Activated T-cell treated with anti-CD3 and anti-CD28 coated beads, Interleukin-2, amount 50 U/mL, for 48 hours (primary cell): ENCODE measurements at regions not wholly inside any gene's neighbourhood (a gene's known extent, or its start where the extent isn't known, plus 50 kb on each side); places are given as distances from the start of the nearest gene placed in this dataset.
"Not testable (repeated sequence)": the region's sequence is repeated elsewhere in the genome, so short reads cannot be mapped to it uniquely, and the experiment has no call there.

ENCODE experiments used
- DNase-seq, 2 experiments: peaks; one replicate each; pipeline ENCODE4 v3.0.0-alpha.2; 2020

DNA sequence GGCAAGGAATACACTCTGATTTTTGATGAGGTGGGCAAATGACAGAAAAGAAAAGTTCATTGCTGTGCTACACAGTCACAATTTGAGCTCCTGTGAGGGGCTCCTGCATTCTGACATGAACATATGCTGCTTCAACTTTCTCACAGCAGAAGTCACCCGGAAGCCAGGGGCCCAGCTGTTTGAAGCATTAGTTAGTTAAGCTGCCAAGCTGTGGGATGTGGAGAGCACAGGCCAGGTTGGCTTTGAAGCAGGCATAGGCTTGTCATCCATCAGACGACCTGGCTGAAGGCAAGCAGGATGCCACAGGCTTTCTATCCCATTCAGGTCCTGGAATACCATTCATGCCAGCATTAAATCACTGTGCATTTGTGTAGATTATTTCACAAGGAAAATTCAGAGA, 63.1 kb downstream of the MTNR1B start:
- DNase-seq, result no peak

DNA sequence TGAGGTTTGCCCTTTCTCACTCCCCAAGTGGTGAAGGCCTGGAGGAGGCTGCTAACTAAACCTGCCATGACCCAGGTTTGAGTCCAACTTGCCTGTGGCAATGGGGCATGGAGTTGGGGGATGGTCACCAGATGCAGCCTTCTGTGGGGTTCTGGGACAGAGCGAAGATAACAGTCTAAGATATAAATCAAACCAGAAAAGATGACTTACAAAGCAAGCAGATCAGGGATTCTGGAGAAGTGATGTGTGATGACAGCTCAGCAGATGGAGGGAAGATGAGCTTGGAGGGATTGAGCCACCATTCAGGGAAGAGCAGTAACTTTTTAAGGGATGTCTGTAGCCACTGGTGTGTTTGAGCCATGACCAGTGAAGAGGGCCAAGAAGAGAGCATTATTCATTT, 63.6 kb downstream of the MTNR1B start:
- no peak for DNase-seq

DNA sequence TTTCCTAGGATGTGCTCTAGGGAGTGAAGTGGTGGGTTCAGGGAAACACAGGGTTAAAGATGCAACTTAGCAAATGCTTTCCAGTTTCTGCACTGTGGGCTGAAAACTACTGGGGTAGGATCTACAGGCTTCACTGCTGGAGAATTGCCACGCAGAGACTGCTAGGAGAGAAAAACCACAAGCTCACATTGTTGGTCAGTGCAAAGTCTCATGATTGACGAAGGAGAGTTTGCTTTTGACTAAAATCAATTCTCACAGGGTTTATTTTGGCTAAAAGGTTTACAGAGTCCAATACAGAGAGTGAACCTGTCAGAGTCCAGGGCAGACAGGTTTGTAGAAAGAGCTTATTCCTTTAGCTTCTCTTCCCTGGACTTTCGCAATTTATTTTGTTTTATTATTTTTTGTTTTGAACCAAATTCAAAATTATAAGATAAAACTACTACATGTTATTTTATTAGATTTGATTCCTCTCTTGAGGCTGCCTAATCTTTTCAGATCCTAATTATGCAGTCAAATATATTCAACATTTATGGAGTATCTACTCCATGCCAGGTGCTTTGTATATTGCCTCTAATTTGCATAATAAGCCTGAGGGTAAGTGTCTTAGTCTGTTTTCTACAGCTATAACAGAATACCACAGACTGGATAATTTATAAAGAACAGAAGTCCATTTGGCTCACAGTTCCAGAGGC, 64.7 kb downstream of the MTNR1B start:
- no peak for DNase-seq

DNA sequence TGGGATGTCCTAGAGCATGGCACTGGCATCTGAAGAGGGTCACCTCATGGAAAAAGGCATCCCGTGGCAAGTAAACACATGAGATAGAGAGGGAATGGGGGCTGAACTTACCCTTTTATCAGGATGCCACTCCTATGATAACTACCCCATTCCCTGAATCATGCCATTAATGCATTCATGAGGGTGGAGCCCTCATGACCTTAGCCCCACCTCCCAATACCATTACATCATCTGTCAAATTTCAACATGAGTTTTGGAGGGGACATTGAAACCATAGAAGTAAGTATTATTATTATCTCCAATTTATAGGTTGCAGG, 65.2 kb downstream of the MTNR1B start:
- DNase-seq, result no peak

DNA sequence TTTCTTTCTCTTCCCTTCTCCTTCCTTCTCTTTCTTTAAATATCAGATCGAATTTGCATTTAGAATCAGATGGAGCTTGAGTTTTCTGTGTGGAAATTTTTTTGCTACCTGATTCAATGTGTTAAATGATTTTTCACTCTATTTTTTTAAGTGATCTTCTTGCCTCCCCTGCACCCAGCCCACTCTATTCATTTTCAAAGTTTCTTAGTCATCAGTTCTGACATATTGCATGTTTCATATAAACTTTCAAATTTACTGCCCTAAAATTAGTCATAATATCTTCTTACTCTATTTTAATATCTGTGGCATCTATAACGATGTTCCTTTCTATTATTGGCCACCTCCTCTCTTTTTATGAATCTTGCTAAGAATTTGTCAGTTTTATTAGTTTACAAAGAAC, 69.1 kb downstream of the MTNR1B start:
- no peak for DNase-seq

DNA sequence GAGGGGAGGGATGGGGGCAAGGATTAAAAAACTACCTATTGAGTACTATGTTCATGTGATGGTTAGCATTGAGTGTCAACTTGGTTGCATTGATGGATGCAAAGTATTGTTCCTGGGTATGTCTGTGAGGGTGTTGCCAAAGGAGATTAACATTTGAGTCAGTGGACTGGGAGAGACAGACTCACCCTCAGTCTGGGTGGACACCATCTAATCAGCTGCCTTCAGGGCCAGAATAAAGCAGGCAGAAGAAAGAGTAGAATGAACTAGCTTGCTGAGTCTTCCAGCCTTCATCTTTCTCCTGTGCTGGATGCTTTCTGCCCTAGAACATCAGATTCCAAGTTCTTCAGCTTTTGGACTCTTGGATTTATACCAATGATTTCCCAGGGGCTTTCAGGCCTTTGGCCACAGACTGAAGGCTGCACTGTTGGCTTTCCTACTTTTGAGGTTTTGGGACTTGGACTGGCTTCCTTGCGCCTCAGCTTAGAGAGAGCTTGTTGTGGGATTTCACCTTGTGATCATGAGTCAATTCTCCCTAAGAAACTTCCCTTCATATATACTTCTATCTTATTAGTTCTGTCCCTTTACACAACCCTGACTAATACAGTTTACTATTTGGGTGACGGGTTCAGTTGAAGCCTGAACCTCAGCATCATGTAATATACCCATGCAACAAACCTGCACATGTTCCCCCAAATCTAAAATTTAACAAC, 70.2 kb downstream of the MTNR1B start:
- no peak for DNase-seq

DNA sequence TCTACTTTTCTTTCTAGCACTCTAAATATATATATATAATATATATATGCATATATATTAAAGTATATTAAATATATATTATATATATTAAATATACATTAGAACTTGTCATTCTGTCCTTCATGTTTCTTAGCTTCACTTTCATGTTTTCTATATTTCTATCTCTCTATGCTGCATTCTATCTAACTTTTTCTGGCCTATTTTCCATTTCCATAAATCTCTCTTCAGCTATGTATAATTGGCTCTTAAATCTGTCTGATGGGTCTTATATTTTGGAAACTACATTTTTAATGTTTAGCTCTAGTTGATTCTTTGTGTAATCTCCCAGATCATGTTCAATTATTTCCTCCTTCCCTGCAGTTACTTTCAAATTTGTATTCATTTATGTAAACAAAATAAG, 72.2 kb downstream of the MTNR1B start:
- DNase-seq, result no peak

DNA sequence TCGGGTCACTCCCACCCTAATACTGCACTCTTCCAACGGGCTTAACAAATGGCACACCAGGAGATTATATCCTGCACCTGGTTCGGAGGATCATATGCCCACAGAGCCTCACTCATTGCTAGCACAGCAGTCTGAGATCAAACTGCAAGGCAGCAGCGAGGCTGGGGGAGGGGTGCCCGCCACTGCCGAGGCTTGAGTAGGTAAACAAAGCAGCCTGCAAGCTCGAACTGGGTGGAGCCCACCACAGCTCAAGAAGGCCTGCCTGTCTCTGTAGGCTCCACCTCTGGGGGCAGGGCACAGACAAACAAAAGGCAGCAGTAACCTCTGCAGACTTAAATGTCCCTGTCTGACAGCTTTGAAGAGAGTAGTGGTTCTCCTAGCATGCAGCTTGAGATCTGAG, 73.7 kb downstream of the MTNR1B start:
- DNase-seq, result not testable (repeated sequence)

DNA sequence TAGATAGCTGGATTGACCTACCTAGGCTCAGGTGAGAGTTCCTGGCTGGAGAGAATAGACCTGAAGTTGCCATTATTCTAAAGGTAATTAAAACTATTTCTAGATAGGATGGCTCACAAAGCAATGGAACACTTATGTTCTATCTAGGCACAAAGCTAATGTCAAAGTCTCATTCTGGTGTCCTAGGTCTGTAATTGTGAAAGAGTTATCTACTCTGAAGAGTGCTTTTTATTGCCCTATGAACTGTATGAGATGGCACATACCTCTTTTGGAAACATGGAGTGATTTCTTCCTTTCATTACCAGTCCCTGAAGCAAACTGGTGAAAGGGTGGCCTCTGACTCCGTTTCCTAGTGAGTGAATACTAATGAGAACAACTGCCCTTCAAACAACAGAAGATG, 80.3 kb downstream of the MTNR1B start:
- DNase-seq, result no peak

DNA sequence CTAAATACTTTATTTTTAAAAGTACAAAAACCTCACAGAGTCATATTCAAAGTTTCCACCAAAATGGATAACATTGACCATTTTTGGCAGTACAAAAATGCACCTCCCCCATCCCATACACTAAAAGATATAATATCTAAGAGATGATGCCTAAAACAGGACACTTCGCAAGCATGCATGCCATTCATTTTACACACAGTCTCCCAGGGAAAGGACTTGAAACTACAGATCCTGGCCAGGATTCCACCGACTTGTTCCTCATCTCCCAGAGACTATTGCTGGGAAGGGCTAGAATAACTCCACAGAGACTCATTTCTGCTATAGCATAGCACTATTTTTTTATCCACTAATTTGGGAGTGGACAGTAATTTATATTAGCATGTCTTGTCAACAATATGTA, 81.7 kb downstream of the MTNR1B start:
- DNase-seq, result no peak

DNA sequence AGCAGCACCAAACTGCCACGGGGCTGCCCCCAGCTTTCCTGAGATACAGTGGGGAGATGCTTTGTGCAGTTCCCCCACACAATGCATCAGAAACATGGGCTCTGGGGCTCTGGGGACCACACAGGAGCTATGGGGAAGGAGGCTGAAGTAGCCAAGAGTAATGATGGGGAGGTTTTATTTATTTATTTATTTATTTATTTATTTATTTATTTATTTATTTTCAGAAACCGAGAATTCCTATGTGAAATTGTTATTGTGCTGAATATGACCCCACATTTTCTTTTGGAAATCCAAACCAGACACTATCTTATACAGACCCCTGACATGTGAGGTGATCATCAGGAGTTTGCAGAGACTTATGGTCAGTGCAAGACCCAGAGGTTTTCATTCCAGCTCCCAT, 84.4 kb downstream of the MTNR1B start:
- no peak for DNase-seq

DNA sequence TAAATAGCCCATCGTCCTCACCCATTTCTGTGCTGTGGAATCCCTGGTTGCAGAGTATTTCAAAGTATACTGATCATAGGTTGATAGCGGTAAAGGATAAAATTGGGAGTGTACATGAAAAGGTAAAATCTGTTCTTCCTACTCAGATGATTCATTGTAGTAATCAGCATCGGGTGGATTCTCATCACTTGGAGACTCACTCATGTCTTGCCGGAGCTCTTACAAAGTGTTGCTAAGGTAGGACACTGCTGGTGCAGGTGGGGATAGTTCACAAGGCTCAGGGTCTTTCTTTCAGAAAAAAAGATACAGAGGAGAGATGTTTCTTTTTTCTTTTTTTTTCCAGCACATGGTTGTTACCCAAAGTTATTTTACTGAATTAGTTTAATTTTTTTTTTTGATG, 84.8 kb downstream of the MTNR1B start:
- DNase-seq, result no peak

DNA sequence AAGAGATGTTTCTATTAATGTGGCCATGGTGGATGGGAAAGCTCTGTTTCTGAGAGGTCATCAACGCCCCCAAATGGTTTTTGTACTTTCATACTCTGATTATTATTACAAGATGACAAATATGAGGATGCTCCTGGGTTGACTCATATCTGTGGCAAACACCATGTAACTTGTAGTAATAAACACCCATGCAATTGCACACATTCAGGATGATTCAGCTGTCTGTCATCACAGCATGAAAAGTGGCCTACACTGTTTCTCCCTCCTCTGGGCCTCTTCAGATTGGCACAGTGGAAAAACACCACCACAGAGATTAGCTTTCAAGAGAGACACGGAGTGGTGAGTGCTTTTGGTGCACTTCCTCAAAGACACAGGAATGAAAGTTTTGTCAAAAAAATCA, 85.4 kb downstream of the MTNR1B start:
- DNase-seq, result peak; percentile 29 to 30

DNA sequence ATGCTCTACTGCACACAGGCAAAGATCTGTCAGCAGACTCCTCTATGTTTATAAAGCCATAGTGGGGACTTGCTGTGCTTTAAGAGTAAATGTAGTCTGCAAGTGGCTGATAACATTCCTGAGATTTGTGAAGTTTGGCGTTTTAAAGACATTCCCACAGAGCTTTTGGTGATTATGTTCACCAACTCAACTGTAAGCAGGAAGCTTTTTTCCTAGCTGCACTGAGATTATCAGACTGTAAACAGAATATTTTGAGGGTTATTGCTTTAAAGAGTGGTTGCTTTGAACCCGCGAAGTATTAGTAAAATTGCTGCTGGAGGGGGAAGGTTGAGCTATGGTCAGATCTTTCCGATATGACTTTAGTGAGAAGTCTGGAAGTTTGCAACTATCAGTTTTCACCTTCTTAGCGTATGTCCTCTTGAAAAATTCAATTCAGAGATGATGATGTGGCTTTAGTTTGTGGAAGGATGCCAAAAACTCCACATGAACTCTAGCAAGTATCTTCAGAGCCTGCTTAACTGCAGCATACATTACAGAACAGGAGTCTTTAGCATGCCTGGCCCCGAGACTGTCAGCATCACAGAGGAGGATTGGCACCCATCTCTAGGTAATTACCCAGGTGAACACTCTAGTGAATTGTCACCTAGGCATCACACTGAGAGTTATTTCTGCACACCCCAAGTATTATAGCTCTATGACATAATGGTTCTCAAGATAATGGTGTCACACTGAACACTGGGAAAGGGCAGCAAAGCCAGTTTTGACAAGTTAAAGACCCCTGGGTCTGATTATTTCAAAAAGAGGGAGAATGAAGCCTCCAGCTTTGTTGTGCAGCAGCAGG, 89.9 kb downstream of the MTNR1B start:
- no peak for DNase-seq

DNA sequence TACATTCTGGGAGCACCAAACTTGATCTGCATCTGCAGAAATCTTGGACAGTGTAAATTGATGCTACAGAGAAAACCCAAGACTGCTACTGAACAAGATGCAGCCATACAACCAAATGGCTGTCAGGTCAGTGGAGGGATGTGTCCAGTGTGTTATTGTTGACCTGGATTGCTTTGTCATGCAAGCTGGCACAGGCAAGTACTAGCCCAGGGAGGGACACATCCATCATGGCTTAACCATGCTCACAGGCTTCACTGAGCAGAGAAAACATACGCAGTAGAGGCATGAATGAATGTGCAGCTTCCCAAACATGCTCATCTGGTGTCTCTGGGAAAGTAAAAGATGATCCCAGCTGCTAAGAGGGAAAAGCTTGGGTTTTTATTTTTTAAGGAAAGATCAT, 93.6 kb downstream of the MTNR1B start:
- no peak for DNase-seq

DNA sequence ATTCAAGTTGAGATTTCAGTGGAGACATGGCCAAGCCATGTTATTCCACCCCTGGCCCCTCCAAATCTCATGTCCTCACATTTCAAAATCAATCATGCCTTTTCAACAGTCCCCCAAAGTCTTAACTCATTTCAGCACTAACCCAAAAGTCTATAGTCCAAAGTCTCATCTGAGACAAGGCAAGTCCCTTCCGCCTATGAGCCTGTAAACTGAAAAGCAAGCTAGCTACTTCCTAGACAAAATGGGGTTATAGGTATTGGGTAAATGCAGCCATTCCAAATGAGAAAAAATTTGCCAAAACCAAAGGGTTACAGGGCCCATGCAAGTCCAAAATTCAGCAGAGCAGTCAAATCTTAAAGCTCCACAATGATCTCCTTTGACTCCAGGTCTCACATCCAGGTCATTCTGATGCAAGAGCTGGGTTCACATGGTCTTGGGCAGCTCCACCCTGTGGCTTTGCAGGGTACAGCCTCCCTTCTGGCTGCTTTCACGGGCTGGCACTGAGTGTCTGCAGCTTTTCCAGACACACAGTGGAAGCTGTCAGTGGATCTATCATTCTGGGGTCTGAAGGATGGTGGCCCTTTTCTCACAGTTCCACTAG, 95.7 kb downstream of the MTNR1B start:
- peak; percentile 23 to 26 for DNase-seq

DNA sequence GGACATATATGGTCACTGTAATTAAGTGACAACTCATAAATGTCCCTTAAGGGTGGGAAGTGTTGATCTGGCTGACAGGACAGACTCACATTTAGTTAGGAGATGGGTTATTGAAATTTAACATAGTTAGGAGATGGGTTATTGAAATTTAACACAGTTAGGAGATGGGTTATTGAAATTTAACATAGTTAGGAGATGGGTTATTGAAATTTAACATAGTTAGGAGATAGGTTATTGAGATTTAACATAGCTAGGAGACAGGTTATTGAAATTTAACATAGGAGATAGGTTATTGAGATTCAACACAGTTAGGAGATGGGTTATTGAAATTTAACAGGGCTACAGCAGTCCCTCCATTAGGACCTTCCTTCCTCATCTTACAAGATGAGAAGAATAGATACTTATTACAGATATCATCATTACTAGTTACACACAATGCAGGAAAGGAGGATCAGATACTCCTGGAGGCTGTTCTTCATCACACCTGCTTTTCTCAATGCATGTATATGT, 98.5 kb downstream of the MTNR1B start:
- DNase-seq, result no peak

DNA sequence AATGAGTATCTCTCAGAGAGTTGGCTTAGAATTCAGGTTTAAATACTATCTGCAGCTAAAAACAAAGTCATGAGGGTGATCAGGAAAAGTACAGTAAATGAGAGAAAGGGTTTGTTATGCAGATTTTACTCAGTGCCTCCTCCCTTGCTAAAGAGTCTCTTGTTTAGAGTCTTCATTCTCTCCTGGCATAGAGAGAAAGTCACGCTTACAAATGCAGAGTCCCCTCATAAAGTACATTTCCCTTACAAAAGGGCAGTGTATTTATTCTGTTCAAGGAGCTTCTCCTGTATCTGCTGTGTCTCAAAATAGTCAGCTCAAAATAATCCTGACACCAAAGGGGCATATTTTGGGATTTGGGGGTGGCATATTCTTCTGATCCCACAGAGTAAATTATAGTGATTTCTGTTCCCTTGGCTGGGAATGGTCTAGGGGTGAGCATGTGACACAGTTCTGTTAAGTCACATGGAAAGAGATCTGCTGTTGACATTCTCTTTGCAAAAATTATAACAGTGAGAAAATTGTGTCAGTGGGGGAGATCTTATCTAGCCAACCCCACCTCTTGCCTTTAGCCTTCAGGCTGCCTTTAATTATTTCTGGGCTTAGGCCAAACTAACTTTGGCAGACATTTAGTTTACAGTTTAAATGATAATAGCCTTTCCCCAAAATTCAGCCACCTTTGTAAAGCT, 102.9 kb downstream of the MTNR1B start:
- no peak for DNase-seq

DNA sequence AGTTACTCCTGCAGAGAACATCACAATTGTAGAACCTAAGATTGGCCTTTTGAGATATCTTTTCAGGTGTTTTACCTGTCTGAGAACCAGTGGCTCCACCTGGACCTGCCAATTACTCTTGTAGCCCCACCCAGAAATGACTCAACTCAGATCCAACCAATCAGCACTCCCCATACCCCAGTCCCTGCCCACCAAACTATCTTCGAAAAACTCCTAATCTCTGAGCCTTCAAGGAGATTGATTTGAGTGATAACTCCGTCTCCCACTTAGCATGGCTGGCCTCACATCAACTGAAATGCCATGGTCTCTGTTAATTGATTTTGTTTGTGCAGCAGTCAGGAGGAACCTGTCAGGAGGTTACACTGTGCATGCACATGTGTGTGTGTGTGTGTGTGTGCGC, 103.6 kb downstream of the MTNR1B start:
- no peak for DNase-seq

DNA sequence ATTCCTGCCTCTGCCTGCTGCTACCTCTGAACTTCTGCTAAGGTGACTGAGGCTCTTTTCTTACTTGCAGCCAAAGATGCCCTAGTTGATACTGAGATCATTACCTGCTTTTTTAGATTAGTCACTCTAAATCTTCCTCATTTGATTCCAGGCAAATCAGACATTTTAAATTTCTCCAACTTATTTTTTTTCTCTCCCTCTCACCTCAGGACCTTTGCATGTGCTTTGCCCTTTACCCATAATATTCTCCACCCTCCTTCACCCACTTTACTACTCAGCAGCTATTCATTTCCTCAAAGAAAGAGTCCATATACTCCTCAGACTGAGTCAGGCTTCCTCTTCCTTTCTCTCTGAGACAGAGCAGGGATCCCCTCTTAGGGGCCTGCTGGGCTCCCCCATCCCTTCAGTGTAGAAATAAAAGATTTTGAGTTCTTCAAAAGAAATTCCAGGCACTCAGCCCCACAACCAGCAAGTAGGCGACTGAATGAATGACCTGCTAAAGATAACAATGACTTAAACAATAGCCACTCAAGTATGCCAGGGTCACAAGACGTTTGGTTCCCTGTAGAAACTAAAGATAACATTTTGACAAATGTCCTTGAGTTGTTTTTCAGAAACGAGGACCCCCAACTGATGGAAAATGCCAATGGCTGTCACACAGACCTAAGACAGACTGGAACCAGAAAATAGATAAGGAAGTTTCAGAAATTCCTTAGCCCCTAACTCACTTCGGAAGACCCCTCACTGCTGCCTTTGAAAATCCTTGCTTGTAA, 104.2 kb downstream of the MTNR1B start:
- no peak for DNase-seq

DNA sequence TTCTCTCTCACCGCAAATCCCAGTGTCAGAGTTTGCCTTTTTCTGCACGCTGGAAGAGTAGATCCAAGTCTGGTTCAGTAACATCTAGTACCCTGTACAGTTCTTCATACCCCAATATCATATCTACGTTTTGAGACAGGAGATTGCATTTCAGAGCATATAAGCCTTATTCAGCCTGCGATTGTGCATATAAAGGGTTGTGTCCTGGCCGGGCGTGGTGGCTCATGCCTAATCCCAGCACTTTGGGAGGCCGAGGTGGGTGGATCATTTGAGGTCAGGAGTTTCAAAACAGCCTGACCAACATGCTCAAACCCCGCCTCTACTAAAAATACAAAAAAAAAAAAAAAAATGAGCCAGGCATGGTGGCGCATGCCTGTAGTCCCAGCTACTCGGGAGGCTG, 104.9 kb downstream of the MTNR1B start:
- DNase-seq, result no peak

DNA sequence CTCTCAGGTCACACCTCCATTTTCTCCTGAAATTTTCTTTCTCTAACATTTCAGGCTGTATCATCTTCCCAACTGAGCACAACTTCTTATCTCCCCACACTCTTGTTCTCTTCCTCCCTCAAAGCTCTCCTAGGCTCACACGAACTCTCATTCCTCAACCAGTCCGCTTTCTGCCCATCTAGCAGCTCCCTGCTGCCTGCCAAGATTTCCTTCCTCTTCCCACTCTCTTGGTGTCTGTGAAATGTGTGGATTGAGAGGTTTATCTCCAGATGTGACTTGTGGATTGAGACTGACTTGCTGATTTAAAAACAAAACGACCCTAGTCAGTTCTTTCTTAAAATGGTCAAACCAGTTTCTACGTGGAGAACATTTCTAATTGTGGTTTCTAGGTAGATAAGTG, 106.3 kb downstream of the MTNR1B start:
- DNase-seq, result no peak
